GM18498 (cell line): ENCODE measurements at regions not wholly inside any gene's neighbourhood (a gene's known extent, or its start where the extent isn't known, plus 50 kb on each side); places are given as distances from the start of the nearest gene placed in this dataset.
"Not testable (repeated sequence)": the region's sequence is repeated elsewhere in the genome, so short reads cannot be mapped to it uniquely, and the experiment has no call there.

Experiments
- ATAC-seq: cut with Tn5 transposase; IDR thresholded peaks from one replicate; pipeline ENCODE4 v1.9.1; 2021; ENCODE audit warnings: mild to moderate bottlenecking, moderate library complexity; ENCODE audit not compliant: unreplicated experiment

DNA sequence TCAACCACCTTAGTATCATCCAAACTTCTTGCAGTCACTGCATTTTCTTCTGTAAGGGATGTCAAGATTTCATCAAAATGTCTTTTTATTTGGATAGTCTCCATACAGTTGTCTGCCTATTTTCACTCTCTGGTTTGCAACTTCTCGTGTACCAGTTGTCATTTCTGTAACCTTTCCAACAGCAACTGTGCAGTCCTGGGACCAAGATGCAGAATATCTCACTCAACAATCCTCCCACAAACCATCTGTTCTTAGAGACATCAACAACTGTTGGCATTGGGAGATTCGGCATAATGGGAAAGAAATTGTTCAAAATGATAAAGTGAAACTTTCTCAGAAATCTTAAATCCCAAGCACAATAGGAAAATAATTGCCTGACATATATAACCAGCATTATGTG lies 933.6 kb upstream of the SLC39A10 start:
- no peak for ATAC-seq

GRCh38 chr2:194721227-194721626 lies 935.8 kb upstream of the SLC39A10 start:
- no peak for ATAC-seq

DNA sequence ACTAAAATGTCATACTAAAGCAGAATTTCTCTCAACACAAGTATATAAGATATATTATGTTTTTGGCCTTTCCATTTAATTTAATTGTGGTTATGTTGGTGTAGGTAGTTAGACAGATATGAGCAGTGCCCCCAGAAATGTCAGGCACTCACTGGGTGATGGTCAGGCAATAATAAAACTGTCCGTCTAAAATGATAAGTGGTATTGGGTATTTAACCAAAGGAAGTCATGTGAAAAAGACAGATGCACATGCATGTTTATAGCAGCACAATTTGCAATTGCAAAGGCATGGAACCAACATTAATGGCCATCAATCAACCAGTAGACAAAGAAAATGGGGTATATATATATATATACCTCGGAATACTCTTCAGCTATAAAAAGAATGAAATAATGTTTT lies 936.6 kb upstream of the SLC39A10 start:
- no peak for ATAC-seq

GRCh38 chr2:194718881-194719280 lies 938.1 kb upstream of the SLC39A10 start:
- no peak for ATAC-seq

GRCh38 chr2:194714541-194714940 lies 942.5 kb upstream of the SLC39A10 start:
- ATAC-seq = no peak

DNA sequence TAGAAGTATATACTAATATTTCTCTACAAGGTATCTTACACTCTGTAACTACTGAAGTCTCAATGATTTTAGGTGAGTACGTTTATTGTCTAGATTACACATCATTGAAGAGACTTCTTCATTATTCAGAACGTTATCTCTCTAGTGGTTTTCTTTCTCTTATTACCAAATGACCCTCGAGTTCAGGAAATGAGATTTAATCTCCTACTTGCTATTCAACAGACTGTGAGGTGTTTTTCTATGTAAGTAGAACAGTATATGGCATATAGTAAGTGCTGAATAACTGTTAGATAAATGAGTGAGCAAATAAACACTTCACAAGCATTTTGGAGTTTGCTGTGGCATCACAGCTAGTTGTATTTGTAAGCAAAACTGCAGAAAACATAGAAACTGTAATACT lies 947.2 kb upstream of the SLC39A10 start:
- no peak for ATAC-seq

DNA sequence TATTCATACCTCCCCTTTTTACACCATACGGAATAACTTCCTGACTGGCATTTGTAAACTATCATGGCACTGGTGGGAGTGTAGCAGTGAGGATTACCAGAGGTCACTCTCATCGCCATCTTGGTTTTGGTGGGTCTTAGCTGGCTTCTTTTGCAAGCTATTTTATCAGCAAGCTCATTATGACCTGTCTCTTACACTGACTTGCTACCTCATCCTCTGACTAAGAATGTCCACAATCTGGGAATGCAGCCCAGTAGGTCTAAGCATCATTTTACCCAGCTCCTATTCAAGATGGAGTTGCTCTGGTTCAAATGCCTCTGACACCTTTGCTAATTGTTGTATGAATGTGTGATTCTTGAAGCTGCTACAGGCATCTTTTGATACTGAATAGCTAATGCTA lies 950.8 kb upstream of the SLC39A10 start:
- ATAC-seq = no peak

DNA sequence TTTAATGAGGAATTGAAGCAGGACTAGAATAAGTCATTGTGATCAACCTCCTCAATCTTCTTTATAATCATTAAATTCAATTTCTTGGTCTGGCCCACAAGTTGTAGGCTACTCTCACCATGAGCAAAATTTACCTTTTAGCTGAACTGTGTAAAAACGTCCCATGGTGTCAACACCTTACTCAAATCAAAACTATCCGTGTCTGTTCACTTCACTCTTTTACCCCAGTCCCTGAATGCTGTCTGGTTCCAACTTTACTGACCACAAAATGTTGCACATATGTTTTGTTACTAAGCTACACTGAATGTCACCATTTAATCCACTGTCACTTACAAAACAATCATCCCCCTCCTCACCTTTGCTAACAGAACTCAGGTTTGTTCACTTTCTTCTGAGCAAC lies 951.6 kb upstream of the SLC39A10 start:
- no peak for ATAC-seq

- no peak for ATAC-seq
These were observed 956.3 kb upstream of the SLC39A10 start for GRCh38 chr2:194700726-194701125.

DNA sequence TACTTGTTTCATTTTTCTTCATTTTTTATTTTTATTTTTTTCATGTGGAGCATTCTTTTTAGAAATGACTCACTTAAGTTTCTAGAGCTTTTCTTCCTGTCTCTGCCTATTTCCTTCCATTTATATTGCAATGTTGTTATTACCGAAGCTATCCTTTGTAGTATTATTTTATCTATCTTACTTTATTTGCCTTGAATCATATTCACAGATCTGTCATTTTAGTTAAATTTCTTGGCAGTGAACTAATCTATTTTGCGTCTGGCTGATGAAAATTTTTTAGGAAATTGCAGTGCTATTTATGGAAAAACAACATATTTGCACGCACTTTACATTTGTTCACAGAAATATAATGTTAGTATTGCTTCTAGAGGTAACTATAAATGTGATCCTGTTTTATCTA lies 956.9 kb upstream of the SLC39A10 start:
- ATAC-seq = no peak

- ATAC-seq = no peak
These were observed 959.0 kb upstream of the SLC39A10 start for GRCh38 chr2:194698012-194698411.

DNA sequence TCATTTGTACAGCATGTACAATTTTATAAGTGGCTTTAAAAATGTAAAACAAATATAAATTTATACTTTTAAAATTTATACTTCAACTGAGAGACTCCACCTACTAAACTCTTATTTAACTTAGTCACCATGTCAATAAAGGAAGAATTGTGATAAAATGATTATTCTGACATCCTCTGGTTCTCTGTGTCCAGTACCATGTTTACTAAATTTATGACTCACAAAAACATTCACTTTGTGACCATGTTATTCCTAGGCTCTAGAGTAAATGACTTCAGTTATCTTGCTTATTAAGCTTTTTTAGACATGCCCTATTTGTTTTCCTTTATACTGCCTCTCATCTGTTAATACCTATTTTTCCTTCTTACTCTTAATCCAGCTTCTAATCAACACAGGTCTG lies 959.6 kb upstream of the SLC39A10 start:
- ATAC-seq = no peak

DNA sequence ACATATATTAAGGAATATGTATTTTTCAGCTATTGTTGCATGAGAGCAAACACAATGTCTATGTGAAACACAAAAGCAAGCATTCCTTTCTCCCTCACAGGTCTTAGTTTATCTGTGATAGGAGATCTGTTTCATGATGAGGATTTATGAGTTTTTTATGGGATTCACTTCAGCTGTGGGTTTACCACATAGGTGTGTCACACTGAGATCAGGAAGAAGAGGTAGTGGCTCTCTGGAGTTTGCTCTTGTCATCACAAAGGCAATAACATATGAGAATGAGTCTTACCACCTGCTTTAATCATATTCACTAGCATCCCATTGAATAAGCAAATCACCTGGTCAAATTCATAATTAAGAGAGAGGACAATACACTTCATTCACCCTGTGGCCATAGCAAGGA lies 960.3 kb upstream of the SLC39A10 start:
- no peak for ATAC-seq

GRCh38 chr2:194686569-194686968 lies 970.5 kb upstream of the SLC39A10 start:
- no peak for ATAC-seq

DNA sequence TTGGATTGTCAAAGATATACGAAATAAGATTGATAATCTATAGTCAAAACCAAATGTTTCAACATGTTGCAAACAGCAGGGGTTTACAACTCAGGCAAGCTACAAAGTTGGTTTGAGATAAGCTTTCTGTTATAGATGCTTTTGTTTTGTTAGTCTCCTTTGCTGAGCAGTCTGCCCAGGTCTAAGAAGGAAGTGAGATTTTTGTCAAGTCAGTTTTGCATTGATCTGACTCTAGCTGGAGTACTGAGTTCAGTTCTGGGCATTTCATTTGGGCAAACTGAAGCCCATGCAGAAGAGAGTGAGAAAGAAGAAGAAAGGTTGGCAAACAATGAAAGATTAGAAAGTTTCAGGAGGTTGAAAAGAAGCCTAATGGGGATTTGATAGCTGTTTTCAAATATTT lies 983.0 kb upstream of the SLC39A10 start:
- ATAC-seq = peak; percentile 55

- no peak for ATAC-seq
These were observed 984.0 kb upstream of the SLC39A10 start for GRCh38 chr2:194672994-194673393.

DNA sequence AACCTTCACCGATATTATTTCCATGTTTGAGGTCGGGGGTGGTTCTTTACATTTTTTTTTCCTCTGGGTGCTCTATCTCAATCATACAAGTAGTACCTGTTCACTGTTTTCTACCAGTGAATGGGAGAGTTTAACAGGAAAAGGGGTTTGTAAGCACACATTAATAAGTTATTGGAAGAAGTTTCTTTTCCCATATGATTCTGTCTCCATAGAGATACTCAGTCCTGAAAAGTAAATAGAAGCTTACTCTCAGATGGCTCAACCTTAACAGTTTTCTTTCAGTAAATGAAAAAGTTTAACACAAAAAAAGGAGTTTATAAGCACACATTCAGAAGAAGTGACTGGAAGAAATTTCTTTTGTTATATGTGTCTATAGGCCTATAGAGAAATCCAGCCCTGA lies 995.6 kb upstream of the SLC39A10 start:
- ATAC-seq = no peak

- ATAC-seq = not testable (repeated sequence)
These were observed 1018.0 kb upstream of the SLC39A10 start for GRCh38 chr2:194639057-194639456.

DNA sequence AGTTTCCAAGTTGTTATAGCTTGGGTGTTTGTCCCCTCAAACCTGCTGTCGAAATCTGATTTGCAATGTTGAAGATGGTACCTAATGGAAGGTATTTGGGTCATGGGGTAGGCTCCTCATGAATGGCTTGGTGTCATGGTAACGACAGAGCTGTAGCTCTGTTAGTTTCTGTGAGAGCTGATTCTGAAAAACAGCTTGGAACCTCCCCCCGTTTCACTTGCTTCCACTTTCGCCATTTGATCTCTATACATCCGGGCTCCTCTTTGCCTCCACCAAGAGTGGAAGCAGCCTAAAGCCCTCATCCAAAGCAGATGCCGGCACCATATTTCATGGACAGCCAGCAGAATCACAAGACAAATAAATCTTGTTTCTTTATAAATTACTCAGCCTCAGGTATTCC lies 1035.1 kb upstream of the SLC39A10 start:
- ATAC-seq = no peak

DNA sequence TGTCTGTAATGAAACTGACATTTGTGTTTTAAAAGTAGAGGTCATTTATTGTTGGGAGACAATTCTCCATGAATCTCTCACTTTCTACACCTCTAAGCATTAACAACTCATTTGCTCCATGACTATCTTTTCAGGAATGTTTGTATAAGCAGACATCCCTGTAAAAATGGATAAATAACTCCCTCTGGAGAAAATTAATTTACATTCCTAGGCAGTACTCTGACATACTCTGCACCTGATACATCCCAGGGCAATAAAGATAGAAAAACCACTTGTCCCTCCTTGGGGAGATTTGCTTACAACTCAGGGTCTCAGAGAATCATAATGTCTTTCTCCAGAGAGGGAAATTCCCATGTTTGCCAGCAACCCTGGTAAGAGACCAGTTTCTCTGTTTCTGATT lies 1037.7 kb upstream of the SLC39A10 start:
- ATAC-seq = no peak

DNA sequence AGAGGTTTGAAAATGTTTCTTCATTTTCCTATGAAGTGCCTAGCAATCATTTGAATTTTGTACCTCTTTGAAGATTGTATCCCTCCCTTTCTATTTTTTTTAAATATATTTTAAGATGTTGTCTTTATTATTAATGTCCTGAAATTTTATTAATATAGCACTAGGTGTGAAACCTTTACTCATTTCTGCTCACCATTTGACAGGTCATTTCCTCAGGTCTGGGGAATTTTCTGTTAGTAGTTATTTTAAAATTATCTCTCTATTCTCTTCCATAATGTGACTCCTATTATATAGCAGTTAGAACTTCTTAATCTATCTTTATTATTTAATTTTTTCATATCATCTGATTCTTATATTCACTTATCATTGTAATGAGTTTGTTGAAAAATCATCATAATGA lies 1038.6 kb upstream of the SLC39A10 start:
- no peak for ATAC-seq

DNA sequence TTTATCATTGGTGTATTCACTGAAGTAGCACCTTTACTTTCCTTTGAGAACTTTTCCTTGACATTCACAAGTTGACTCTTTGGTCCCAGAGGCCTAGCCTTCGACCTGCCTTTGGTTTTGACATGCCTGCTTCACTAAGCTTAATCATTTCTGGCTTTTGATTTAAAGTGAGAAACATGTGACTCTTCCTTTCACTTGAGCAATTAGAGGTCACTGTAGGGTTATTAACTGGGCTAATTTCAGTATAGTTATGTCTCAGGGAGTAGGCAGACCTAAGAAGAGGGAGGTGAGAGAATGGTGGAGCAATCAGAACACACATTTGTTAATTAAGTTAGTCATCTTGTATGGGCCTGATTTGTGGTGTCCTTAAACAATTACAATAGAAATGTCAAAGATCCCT lies 1040.7 kb upstream of the SLC39A10 start:
- peak; percentile 77 for ATAC-seq

DNA sequence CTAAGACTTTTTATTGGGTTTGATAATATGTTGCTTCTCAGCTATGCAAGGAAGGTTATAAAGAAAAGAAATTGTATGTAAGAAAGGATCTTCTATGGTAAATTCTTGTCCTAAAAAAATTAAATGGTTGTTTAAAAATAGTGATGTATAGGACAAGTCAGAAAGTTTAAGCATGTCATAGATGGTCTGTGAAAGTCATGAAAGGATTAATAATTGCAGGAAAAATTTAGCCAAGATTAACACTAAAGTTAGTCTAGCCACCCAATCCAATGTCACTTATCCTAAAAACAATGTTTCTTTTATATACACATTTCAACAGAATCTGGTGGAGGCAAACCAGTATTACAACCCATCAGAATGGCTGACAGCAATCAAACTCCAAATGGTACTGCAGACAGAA lies 1046.7 kb upstream of the SLC39A10 start:
- ATAC-seq = no peak

GRCh38 chr2:194603429-194603828 lies 1053.6 kb upstream of the SLC39A10 start:
- no peak for ATAC-seq
